Neural cell (in vitro differentiated cells): ENCODE measurements at regions not wholly inside any gene's neighbourhood (a gene's known extent, or its start where the extent isn't known, plus 50 kb on each side); places are given as distances from the start of the nearest gene placed in this dataset.

Source experiments
- CTCF ChIP-seq: fragments of 450-650 bp; IDR thresholded peaks from 2 replicates; pipeline ENCODE4 v1.5.1; 2014; ENCODE audit warnings: antibody characterized with exemption, mild to moderate bottlenecking, moderate library complexity; ENCODE audit not compliant: poor library complexity, severe bottlenecking
- EP300 ChIP-seq: fragments of 450-650 bp; conservative IDR thresholded peaks from 2 replicates; pipeline ENCODE4 v1.6.1; 2014; ENCODE audit warnings: antibody characterized with exemption, mild to moderate bottlenecking, moderate library complexity; ENCODE audit not compliant: poor library complexity, severe bottlenecking
- EZH2 ChIP-seq: fragments of 200-600, 300-800 bp; shearing (Covaris generic), sonication (generic); IDR thresholded peaks from 2 replicates; pipeline ENCODE4 v1.6.1; 2014; ENCODE audit warnings: antibody characterized with exemption, low read length, borderline replicate concordance, mild to moderate bottlenecking; ENCODE audit not compliant: insufficient read depth, poor library complexity, severe bottlenecking
- MXI1 ChIP-seq: fragments of 450-650 bp; conservative IDR thresholded peaks from 2 replicates; pipeline ENCODE4 v1.6.1; 2014; ENCODE audit warnings: antibody characterized with exemption, mild to moderate bottlenecking; ENCODE audit not compliant: poor library complexity, severe bottlenecking
- POLR2AphosphoS5 ChIP-seq: IDR thresholded peaks from 2 replicates; pipeline ENCODE4 v1.6.1; 2012
- RAD21 ChIP-seq: fragments of 450-650 bp; conservative IDR thresholded peaks from 2 replicates; pipeline ENCODE4 v1.6.1; 2014; ENCODE audit warnings: antibody characterized with exemption, mild to moderate bottlenecking, moderate library complexity
- SMC3 ChIP-seq: fragments of 450-650 bp; conservative IDR thresholded peaks from 2 replicates; pipeline ENCODE4 v1.6.1; 2014; ENCODE audit warnings: antibody characterized with exemption, mild to moderate bottlenecking, moderate library complexity; ENCODE audit not compliant: poor library complexity
- TAF1 ChIP-seq: IDR thresholded peaks from 2 replicates; pipeline ENCODE4 v1.6.1; 2012; ENCODE audit warnings: low read depth
- TF ChIP-seq, protein P1 (sequence below): IDR thresholded peaks from 2 replicates; pipeline ENCODE4 v1.6.1; 2012; ENCODE audit warnings: borderline replicate concordance

- no peak for TF ChIP-seq CTCF
- no peak for TF ChIP-seq EZH2
- peak; percentile 82 for TF ChIP-seq EP300
- TF ChIP-seq POLR2AphosphoS5: peak; percentile 49
- TF ChIP-seq TAF1: no peak
- TF ChIP-seq, protein P1, sequence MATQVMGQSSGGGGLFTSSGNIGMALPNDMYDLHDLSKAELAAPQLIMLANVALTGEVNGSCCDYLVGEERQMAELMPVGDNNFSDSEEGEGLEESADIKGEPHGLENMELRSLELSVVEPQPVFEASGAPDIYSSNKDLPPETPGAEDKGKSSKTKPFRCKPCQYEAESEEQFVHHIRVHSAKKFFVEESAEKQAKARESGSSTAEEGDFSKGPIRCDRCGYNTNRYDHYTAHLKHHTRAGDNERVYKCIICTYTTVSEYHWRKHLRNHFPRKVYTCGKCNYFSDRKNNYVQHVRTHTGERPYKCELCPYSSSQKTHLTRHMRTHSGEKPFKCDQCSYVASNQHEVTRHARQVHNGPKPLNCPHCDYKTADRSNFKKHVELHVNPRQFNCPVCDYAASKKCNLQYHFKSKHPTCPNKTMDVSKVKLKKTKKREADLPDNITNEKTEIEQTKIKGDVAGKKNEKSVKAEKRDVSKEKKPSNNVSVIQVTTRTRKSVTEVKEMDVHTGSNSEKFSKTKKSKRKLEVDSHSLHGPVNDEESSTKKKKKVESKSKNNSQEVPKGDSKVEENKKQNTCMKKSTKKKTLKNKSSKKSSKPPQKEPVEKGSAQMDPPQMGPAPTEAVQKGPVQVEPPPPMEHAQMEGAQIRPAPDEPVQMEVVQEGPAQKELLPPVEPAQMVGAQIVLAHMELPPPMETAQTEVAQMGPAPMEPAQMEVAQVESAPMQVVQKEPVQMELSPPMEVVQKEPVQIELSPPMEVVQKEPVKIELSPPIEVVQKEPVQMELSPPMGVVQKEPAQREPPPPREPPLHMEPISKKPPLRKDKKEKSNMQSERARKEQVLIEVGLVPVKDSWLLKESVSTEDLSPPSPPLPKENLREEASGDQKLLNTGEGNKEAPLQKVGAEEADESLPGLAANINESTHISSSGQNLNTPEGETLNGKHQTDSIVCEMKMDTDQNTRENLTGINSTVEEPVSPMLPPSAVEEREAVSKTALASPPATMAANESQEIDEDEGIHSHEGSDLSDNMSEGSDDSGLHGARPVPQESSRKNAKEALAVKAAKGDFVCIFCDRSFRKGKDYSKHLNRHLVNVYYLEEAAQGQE: no peak
- TF ChIP-seq RAD21: no peak
- TF ChIP-seq MXI1: peak; percentile 21
- no peak for TF ChIP-seq SMC3
Observed at GRCh38 chr7:434891-435629, 84.6 kb downstream of the PDGFA start.
